NOMO-1 treated with DMSO at 0.1 percent for 48 hours (cell line): ENCODE measurements at regions not wholly inside any gene's neighbourhood (a gene's known extent, or its start where the extent isn't known, plus 50 kb on each side); places are given as distances from the start of the nearest gene placed in this dataset.

ENCODE experiments used
- DNase-seq: peaks from one replicate; lab custom pipeline; 2025; ENCODE audit not compliant: unreplicated experiment; lab: John Stamatoyannopoulos, UW

DNA sequence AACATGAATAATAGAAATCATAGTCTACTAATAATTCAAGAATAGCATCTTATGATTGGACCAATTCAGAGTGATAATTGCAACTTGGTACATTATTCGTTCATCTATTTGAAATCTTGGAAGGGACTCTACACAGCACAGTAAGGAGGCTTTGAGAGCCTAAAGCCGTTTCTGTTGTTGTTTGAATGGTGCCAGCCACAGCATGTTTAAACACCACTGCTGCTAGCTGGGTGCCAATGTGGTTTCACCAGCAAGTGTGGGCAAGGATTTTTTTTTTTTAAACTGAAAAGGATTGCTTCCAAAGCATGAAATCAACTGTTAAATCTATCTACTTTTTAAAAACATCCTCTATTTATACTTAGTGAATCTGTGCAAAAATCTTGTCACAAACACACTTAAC is 253.9 kb upstream of the MAP3K1 start:
- no peak for DNase-seq

DNA sequence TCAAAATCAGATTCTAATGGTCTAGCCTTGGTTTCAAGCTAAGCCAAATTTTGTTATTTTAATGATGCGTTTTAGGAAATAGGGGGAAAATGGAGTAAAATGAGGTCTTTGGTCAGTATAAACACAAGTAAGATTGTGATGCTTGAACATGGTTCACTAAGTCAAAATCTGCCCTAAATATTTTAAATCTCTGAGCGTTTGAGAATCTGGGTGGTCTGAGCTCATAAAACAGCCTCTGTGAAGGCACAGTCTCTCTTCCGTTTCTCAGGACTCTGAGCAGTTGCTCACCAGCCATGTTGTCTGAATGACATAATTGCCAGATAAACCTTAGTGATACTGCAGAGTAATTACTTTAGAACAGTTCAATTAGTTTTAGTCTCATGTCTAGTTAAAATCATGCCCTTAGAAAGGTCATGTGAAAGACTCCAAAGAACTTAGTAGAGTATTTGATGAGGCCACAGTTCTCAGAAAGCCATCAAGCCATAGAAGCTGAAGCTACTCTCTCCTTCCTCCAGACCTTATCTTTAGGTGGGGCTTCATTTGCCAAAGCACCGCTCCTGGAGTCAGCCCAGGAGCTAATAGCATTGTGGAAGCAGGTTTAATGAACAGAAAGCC is 257.1 kb upstream of the MAP3K1 start:
- no peak for DNase-seq

DNA sequence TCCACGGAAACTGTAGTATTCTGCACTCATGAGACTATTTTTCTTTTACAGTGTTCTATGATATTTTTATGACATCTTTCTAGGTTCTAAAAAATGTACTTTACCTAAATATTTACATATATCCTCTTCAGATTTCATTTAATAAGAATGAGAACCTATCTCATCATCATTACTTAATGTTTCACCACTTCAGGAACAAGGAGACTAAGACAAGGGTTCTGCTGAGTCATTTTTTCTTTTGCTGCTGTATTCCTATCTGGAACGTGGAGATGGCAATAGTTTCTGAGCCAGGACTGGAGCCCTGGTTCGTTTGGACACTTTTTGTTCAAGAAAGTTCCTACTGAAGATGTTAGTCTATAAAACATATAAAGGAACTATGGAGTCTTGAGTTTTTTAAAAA is 258.2 kb upstream of the MAP3K1 start:
- DNase-seq: no peak

DNA sequence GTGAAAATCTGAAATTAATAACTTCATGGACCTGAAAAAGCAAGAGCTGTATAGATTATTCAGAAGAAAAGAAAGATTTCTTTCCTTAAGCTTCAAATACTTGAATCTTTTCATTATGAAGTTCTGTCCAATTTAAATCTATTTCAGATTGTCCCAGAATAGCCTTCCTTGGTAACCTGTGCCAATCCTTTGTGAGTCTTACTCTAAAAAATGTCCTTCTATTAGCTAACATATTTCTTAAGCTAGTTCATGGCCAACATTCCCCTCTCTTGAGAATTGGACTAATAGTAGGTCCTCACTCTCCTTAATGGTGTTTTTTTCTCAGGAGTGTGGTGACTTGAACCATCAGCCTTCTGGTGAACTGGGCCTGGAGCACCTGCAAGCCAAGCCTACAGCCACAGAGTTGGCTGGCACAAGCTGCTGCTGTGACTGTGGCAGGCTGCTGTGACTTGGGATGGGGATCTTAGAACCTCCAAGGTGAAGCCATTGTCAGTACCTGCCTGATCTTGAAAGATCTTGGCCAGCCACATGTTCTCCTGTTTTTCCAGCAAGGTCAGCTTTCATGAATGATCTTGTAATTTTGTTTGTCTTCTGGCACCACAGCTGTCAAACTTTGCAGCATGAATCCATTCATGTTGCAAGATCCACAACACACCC is 262.6 kb upstream of the MAP3K1 start:
- no peak for DNase-seq

DNA sequence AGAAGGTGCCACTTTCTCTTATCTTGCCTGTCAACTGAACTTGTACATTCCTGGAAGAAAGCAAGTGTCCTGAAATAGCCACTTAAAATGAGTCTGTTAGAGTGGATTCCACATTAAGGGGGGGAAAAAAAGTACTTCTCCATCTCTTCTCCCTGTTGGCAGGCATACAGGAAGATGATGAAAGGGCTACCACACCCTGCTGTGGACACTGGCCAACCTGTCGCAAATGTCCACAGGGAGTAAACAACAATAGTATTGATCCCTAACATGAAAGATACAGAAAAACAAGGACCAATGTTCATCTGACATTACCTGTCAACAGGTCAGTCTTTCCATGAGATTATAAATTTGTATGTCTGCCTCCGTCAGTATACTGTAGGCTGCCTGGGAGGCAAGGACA is 265.1 kb upstream of the MAP3K1 start:
- DNase-seq: no peak

DNA sequence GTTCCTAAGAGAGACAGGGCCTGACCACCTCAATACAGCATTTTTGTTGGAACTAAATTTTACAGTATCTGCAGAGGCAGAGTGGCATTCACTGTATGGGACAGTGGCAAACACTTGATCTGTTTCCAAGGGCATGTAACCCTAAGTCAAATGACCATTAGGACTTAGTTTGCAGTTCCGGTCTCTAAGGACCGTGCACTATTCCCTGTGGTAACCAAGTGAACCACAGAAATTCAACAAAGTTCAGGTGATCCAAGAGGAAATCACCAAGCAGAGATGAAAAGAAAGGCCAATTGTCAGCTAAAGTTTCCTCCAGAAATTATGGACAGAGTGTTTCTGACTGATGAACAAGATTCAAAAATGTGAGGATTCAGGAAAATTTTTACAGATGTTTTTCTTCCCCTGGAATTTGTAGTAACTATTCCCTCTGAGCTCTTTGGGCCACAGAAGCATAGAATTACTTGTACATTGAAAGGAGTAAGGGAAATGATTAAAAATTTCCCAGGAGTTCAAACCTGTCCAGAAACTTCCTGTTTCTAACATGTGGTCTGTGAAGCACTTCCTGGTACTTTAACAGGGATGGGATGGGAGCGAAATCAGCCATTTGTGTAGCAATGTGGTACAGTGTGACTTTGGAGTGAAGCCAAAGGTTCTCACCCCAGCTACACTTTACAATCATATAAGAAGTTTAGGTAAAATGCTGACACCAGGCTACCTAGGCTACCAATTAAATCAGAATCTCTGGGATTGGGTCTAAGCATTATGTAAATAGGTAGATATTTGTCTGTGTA is 266.1 kb upstream of the MAP3K1 start:
- DNase-seq: no peak

DNA sequence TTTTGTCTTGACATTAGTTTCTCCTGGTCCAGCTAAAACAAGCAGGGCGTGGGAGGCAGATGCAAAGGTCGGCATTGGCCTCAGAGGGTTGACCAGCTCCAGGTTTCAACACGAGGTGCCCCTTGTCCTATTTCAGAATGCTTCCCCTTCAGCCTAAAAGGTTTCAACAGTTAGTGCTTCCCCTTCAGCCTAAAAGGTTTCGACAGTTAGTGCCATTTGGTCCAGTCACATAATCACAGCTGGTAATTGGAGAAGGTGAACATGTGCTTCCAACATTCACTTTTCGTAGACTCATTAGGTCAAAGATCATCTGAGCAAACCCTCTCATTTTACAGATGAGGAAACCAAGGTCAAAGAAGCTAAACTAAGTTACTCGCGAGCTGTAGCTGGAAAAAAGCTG is 270.3 kb upstream of the MAP3K1 start:
- peak; percentile 67 for DNase-seq

DNA sequence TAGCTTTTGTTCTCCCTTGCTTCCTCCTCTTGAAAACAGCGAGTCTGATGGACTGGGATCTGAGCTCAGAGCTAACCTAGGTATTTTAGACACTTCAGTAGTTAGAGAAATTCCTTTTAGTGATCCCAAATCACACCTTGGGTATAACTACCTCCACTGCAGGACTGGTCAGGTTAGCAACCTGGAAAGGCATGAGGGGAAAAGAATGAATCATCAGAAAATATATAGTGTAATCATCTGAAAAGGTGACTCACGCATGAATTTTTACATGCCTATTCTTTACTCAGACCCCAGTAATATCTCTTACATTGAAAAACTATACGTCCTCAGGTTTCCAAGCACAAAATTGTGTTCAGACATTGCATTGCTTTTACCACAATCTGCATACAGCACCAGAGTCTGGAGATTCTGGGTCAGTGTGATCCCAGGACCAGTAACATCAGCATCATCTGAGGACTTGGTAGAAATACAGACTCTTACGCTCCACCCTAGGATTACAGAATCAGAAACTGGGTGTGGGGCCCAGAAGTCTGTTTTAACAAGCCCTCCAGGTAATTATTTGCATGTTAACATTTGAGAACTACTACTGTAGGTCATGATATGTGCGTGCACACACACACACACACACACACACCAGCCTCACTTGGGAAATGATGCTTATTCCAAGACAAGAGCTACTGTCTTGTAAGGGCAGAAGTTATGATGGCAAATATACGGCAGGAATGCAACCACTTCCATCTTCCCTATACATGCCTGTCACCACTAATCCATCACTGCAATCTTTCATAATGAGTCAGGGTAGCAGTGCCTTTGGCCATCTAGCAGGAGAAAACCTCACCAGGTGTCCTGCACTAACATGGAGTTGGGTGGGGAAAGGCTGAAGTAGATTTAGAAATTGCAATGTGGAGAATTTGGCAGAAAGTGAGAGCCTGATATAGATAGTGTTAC is 271.6 kb upstream of the MAP3K1 start:
- DNase-seq: no peak

DNA sequence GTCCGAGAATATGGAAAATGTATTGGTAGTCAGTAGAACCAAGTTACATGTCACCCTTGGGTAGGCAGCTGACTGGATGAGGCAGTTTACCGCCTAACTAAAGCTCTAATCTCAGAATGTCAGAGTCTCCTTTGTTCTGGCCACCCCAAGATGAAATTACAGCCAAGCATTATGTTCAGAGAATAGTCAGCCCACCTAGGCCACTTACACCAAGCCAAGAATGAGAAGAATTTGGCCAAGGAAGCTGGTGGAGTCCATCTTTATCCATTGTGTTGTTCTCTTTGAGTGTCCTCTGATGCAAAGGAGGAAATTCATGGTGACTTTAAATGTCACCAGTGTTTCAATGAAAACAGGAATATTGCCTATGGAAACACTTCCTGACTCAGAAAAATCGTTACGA is 275.1 kb upstream of the MAP3K1 start:
- DNase-seq: no peak

DNA sequence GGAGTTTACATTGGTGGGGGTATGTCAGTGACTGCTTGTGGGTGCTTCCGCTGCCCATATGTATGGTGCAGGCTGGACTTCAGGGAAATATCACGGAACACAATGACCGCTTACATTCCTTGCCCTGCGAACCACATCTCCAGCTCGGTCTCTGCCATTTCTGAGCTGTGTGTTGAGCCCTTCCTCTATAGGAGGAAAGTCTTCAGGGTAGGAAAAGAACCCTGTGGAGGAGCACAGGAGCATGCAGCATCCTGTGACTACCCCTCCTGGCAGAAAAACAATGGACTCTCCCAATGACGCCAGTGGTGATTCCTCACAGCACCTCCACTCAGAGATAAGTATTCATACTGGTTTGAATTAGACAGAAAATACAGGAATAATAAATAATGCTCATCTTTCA is 276.8 kb upstream of the MAP3K1 start:
- no peak for DNase-seq

DNA sequence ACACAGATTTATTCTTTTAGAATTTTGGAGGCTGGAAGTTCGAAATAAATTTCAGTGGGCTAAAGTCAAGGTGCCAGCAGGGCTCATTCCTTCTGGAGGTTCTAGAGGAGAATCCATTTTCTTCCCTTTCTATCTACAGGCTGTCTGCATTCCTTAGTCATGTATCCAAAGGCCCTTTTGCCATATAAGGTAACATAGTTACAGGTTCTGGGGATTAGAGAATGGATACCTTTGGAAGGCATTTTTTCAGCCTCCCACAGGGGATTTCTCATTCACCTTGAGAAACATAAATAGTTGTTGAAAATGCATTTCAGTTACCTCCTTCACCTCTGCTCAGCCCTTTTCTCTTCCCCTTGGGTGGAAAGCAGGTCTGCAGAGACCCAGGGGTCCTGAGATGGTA is 280.0 kb upstream of the MAP3K1 start:
- no peak for DNase-seq

DNA sequence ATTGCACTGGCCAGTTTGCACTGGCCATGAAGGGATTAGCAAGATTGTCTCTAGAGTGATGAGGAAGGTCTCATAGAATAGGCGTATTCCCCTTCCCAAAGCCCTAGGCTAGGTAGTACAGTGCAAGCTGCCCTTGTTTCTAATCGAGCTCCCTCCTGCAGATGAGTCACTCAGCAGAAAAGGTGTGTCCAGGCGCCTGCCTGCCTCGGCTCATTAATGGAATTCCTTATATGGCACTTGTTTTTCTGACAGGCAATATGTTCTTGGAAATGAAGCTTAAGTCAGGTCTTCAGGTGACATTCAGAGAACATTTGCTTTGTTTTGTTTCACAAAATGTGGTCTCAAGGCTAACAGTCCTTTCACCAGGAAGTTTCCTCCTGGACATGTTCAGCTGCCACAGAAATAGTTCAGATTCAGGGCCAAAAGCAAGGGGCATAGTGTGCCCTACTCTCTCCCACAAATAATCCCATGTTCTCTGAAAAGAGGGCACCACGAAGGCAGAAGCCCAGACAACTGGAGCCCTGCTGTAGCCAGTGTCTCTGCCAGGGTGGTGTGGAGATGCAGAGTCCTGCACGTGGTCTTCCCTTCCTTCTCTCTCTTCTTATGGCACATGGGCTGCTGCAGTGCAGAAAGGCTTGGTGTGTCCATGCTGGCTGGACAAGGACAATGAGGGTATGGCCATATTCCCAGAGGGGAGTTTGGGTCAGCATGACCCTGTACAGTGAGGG is 281.1 kb upstream of the MAP3K1 start:
- no peak for DNase-seq

DNA sequence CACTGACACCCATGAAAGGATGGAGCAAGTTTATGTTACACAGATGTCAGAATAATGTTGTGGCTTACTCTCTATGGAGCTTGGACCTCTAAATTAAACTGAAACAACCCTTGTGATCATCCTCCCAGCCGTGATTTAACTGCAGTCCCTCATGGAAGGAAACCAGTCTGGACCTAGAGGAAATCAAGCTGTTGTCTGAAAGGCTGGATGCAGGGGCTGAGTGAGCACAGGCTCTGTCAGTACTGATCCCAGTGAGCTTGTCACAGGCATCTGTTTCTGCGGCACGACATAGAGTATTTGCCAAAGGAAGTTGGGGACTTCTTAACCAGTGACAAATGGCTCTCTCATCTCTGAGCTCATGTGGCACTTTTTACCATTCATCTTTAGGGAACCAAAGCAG is 282.9 kb upstream of the MAP3K1 start:
- no peak for DNase-seq

DNA sequence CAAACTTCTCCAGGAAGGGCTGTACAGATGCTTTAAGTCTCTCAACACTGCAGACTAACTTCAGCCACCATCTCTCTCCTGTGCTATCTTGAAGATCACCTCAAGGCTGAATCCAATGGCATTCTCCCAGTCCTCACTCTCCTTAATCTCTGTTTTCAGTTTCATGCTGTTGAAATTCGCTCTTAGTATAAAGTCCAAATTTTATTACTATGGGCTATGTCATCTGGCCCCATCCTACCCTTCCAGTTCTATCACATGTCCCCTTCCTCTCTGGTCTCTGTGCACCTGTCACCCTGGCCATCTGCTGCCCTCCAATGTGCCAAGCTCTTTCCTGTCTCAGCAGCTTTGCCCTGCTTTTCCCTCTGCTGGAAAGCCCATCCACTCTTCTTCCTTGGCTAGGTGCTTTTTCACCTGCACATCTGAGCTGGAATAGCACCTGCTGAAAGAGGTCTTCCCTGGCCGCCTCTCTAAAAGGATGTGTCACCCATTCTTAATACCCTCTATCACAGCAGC is 284.7 kb upstream of the MAP3K1 start:
- DNase-seq: no peak

DNA sequence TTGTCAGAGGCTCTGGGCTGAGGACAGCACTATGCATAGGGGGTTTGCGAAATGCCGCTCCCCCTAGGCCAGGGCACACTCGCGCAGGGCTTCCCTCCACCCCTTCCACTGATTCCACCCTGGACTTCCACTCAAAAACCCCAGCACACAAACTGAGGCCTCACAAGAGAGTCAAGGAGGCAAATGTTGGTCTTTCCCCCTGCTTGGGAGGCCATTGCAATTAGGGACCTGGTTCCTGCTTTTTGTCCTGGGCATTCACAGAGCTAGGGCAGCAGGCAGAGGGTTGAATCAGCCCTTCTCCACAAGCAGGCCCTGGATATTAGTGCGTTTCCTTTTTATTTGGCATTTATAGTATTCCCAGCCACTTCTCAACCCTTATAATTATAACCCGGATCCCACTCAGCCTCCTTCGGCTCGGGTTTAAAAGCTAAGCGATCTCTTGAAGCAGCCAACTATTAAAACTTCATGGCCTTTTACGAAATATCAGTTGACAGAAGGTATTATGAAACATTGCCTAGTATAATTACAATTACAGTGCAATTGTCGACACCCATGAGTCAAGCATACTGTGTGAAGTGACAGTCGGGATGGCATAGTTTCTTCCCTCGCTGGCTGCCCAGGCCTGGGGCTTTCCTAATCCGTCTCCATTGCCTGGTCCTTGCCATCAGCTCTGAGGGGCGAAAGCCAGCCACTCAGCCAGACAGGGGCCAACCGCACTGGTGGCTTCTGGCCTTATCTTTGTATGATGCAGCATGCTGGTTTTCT is 285.5 kb upstream of the MAP3K1 start:
- peak; percentile 94 for DNase-seq

DNA sequence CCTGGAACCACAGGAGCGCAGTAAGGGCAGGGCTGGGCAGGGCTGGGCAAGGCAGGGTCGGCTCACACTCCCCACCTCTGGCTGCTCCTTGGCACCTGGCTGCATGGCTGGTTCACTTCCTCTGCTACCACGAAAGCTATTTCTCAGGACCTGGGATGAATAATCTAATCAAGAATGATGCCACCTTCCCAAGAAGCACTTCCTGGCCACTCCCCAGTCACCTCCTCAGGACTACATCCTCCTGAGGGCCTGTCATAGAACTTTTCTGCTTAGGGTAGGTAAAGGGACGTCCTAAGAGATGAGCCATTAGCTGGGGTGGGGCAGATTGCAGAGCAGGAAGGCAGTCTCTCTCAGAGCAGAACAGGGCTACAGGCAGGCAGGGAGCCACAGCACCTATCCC is 288.2 kb upstream of the MAP3K1 start:
- DNase-seq: no peak

DNA sequence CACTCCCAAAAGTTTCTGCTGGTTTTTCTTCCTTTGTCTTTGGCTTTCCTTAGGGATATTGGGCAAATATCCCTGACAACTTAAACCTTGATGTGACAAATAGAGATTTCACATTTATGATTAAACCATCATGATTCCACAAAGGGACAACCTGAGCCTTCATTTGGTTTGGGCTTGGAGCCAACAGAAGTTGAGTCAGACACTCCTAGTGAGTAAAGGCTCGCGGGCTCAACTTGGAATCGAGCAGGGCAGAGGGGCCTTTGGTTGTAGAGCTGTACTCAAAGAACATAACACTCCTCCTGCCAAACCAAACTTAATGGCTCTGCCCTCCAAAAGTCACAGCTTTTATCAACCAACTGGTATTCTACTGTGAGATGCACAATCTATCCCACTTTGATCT is 290.2 kb upstream of the MAP3K1 start:
- DNase-seq: no peak

DNA sequence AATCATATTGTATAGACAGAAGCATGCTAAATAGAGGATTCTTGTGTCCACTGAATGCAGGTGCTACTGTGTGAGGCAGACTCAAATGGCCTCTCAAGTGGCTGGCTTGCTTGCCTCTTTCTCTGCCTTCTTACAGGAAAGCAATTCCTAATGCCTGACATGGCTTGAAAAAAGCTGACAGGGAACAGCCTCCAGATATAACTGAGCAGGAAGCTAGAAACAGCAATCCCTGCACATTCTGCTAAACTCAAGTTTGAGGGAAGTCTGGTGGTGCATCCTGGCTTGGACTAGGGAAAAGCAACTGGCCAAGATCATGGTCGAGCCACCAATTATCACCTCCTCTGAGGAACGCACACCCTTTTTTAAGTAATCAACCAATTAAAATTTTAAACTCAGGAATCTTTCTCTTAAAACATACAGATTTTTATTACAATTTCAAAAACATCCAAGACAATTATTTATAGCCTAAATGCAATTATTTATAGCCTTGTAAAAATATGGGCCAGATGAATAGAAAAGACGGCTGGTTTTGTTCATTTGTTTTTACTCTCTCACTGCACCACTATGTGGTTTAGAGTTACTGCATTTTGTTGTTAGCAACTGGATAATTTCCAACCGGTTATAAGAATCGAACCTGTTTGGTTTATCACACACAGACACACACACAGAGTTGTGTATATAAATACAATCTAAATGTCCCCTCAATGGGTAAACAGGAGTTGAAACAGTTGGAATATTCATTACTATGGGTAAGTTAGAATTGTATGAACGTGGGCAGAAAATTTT is 290.9 kb upstream of the ANKRD55 start:
- DNase-seq: no peak

DNA sequence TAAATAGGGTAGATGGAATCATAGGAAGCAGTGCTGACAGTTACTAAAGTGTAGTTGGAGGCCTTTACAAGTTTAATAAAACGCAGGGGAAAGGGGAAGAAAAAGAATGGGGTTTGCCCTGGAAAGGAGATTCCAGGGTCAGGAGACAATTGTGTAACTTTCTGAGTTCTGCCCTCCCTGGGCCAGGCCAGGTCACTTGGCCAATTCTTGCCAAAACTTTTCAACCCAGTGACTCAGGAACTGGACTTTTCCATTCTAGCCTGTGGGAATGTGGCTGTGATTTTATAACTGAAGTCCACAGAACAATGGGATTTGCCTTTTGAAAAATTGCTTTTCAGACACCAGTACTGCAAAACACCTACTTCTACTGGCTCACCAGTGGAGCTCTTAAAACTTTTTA is 289.8 kb upstream of the ANKRD55 start:
- DNase-seq: no peak
